NCI-H1092 treated with DMSO at 0.1 percent for 48 hours (cell line): ENCODE measurements at regions not wholly inside any gene's neighbourhood (a gene's known extent, or its start where the extent isn't known, plus 50 kb on each side); places are given as distances from the start of the nearest gene placed in this dataset.
"Not testable (repeated sequence)": the region's sequence is repeated elsewhere in the genome, so short reads cannot be mapped to it uniquely, and the experiment has no call there.

Experiments
- DNase-seq: peaks from one replicate; lab custom pipeline; 2025; lab: John Stamatoyannopoulos, UW

DNA sequence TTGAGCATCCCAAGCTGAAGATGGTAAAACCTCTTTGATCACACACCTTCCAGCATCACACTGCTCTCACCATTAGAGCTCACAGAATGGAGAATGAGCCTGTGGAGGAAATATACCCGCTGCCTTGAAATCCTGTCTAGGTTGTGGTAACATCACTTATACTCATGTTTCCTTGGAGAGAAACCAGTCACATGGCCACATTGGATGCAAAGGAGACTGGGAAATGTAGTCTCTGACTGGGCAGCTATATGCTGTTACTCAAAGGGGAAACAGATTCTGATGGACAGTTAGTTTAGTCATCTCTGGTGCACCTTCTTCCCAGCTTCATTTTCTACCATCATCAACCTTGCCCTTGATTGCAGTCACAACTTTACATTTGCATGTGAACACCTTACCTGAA, 286.3 kb downstream of the ANKRD50 start:
- DNase-seq, result no peak

DNA sequence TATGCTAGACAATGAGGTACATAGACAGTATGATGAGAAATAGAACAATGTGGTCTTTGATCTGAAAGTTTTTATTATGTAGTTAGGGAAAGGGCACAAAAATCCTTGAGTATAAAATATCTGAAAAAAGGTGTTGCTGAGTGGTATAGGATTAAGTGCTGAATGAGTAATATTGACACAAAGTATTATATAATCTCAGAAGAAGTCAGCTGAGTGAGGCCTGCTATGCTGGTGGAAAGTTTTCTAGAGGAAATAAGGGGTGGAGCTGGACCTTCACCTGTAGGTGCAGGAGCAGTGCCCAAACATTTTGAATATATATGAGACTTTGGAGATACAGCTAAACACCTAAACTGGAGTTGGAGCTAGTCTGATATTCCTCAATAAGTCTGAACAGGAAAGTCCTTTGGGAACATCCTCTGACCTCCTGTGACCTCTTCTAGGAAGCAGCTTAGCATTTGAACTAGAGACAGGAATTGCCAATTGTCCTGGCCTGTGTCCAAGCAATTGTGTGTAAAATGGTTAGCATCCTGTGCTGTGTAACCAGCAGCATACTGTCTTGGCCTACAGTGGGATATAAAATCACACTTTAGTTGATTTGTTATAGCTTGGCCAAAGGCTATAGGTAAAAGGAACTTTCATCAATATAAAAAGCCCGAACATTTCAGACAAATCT, 285.3 kb downstream of the ANKRD50 start:
- DNase-seq, result no peak

DNA sequence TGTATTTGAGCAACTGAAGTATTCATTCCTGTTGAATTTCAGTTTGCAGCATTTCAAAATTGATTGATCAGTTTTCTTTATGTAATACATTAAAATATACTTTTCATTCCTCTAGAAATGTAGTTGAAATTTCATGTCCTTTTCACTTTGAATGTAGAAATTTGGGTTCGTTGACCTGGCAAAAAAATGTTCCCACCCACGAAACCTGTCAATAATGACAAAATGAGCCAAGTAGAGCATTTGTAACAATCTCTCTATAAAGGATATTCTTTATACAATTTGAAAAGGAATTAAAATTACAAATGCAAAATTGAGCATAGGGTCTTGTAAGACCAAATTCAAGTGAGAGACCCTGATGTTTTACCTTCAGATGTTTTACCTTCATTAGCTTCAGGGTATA, 283.9 kb downstream of the ANKRD50 start:
- DNase-seq, result no peak

DNA sequence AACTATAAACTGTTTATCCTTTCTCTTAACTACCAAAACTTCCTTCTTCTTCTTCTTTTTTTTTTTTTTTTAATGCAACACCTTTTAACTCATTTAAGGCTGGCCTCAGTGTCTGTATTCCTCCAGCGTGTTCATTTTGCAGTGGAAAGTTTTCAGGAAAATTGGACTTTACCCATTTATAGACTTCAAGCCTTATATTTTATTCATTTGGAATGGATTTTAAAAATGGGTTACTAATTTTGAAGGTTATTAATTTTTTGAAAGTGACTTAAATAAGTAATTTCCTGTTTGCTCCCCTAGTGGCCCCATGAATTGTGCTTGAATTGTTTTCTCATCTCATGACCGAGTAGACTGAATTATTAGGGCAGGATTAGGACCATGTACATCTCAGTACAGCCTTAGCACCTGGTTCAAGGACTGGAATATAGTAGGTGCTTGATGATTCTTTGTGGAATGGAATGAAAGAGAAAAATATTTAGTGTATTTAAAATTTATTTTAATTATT, 282.7 kb downstream of the ANKRD50 start:
- DNase-seq, result no peak

- DNase-seq, result no peak
Measured at GRCh38 chr4:124431653-124432192, 280.8 kb downstream of the ANKRD50 start.

- no peak for DNase-seq
Measured at GRCh38 chr4:124432500-124432899, 280.0 kb downstream of the ANKRD50 start.

- no peak for DNase-seq
Measured at GRCh38 chr4:124433044-124433443, 279.5 kb downstream of the ANKRD50 start.

DNA sequence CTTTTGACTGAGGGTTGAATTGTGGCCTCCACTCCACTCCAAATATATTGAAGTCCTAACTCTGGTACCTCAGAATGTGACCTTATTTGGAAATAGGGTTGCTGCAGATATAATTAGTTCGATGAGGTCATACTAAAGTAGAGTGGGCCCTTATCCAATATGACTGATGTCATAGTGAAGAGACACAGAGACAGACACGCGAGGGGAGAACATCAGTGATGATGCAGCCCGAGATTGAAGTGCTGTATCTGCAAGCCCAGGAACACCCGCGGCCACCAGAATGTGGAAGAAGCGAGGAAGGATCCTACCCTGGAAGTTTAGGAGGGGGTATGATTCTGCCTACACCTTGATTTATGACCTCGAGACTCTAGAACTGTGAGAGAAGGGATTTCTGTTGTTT, 279.0 kb downstream of the ANKRD50 start:
- DNase-seq, result no peak

- no peak for DNase-seq
Measured at GRCh38 chr4:124435274-124435950, 277.1 kb downstream of the ANKRD50 start.

GRCh38 chr4:124437853-124438495, 274.6 kb downstream of the ANKRD50 start:
- DNase-seq, result no peak

- no peak for DNase-seq
Measured at GRCh38 chr4:124445071-124445470, 267.5 kb downstream of the ANKRD50 start.

- no peak for DNase-seq
Measured at GRCh38 chr4:124449881-124450280, 262.7 kb downstream of the ANKRD50 start.

DNA sequence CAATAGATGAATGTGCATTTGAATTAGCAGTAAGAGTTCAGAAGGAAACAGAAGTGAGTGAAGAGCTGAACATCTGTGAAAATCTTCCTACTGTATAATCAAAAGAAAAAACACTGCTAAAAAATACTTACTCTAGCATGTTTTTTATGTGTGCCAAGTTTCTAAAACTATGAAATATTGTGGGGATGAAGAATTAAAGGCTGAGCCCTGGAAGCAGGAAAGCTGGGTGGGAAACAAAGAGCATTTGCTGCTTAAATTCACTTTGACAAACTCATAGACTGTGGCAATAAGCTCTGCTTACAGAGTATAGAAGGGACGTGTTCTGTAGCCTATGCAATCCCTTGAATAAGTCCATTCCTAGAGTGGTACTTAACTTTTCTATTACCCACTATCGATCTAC, 261.7 kb downstream of the ANKRD50 start:
- no peak for DNase-seq

DNA sequence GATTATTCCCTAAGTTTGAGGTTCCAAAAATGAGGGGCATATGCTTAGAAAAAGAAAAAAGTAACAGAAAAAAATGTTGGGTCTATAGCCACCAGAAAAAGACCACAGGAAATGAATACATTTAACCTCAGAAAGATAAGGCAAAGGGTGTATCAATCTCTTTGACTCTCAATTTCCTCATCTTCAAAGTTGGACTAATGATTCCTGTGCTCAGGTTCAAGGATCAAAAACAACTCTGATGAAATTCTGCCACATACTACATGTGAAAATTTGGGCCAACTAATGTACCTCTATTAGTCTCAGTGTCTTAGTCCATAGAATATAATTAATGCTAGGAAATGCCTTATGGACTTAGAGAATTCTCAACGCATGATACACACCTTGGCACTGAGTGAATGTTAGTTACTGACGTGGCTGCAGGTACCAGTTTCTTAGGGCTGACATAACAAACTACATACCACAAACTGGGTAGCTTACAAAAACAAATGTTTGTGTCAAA, 257.7 kb downstream of the ANKRD50 start:
- no peak for DNase-seq

- no peak for DNase-seq
Measured at GRCh38 chr4:124455671-124456070, 256.9 kb downstream of the ANKRD50 start.

DNA sequence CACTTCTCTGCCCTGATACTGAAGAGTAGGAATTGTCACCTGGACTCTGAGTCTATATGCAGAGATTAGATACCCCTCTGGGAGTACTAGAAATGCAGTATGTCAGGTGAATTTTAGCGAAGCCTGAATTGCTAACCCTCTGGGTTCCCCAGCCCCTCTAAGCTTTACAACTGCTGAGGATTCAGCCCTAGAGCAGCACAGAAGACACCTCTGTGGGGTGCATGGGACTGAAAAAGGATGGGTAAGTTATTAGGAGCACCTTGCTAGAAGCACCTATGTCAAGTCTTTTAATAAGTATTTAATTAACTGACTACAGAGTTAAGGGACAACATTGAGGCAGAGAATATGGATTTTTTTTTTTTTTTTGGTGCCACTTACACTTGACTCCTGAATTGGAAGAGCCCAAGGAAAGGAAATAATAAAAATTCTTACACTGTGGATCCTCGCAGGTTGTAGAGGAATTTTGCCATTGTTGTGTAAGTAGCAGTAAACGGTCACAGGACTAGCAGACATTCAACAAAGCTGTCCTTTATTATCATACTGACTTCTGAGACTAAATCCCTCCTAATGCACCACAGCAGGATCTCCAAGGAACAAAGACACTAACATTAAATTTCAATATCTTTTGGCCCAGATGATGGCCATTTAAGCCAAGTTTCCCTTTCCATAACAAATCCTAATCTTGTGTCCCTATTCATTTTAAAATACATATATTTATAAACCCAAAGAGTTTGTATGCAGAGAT, 253.2 kb downstream of the ANKRD50 start:
- no peak for DNase-seq

GRCh38 chr4:124459941-124460310, 252.6 kb downstream of the ANKRD50 start:
- no peak for DNase-seq

DNA sequence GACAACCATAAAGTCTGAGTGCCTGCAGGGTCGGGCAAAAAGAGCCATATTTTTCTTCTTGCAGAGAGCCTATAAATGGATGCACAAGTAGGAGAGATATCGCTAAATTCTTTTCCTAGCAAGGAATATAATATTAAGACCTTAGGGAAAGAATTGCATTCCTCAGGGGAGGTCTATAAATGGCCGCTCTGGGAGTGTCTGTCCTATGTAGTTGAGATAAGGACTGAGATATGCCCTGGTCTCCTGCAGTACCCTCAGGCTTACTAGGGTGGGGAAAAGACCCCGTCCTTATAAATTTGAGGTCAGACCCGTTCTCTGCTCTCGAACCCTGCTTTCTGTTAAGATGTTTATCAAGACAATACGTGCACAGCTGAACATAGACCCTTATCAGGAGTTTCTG, 250.9 kb downstream of the ANKRD50 start:
- DNase-seq, result not testable (repeated sequence)

- no peak for DNase-seq
Measured at GRCh38 chr4:124462954-124463828, 249.3 kb downstream of the ANKRD50 start.

DNA sequence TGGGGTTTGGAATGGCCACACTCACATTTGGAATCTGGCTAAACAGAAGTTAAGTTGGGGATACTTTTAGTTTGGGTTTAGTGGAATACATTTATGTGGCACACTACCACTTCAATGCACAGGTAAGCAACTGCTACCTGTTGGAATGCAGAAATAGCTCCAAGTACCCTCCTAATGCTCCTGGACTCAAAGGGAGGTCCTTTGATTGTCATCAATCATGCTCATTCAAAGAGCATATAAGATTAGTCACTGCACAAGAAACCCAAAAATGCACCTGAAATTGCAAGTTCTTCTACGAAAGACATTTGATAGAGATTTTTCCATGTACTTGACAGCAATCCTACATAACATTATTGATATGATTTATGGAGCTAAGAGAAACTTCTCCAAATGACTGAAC, 247.7 kb downstream of the ANKRD50 start:
- no peak for DNase-seq

DNA sequence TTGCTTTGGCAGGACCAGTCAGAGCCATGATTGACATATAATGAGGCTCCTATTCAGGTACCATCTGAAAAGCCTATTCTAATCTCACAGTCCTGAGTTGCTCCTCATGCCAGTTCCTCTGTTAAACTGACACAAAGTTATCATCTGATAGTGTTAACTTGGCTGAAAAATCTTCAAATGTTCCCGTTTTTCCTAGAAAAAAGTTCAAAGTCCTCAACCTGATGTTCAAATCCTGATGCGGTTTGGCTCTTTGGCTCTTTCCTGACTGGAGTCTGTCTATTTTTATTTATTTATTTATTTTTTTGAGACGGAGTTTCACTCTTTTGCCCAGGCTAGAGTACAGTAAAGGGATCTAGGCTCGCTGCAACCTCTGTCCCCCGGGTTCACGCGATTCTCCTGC, 244.2 kb downstream of the ANKRD50 start:
- peak; percentile 12 for DNase-seq
